SK-MEL-5 (cell line): ENCODE measurements at regions not wholly inside any gene's neighbourhood (a gene's known extent, or its start where the extent isn't known, plus 50 kb on each side); places are given as distances from the start of the nearest gene placed in this dataset.

Experiments used
- DNase-seq: peaks from one replicate; pipeline ENCODE4 v3.0.0-alpha.2; 2016; ENCODE audit warnings: low read depth, low spot score
- in situ Hi-C: cut with HindIII; loops from 2 replicates; pipeline ENCODE4 v1.10.0; 2016; ENCODE audit warnings: low sequenced_read_pairs, high pct_unique_total_duplicates, low pct_unique_long_range_greater_than_20kb

- no peak for DNase-seq
- in situ Hi-C loops, result no loop called here
These were observed 176.1 kb upstream of the CIBAR2 start for GRCh38 chr16:85288341-85288868.

- DNase-seq, result no peak
- in situ Hi-C loops, result no loop called here
These were observed 176.8 kb upstream of the CIBAR2 start for GRCh38 chr16:85288869-85289660.

GRCh38 chr16:85289760-85290625 is 177.7 kb upstream of the CIBAR2 start:
- DNase-seq, result no peak
- in situ Hi-C loops, result no loop called here

GRCh38 chr16:85290626-85291301 is 178.5 kb upstream of the CIBAR2 start:
- in situ Hi-C loops, result no loop called here
- no peak for DNase-seq

- peak; percentile 75 for DNase-seq
- in situ Hi-C loops, result no loop called here
These were observed 179.3 kb upstream of the CIBAR2 start for GRCh38 chr16:85291302-85292148.

GRCh38 chr16:85293458-85293857 is 181.2 kb upstream of the CIBAR2 start:
- DNase-seq, result no peak
- in situ Hi-C loops, result no loop called here

GRCh38 chr16:85293904-85294642 is 181.8 kb upstream of the CIBAR2 start:
- in situ Hi-C loops, result no loop called here
- no peak for DNase-seq

GRCh38 chr16:85294810-85295508 is 182.7 kb upstream of the CIBAR2 start:
- in situ Hi-C loops, result no loop called here
- no peak for DNase-seq

- in situ Hi-C loops, result no loop called here
- DNase-seq, result peak; percentile 67
These were observed 184.8 kb upstream of the CIBAR2 start for GRCh38 chr16:85296859-85297660.

GRCh38 chr16:85297881-85298280 is 185.6 kb upstream of the CIBAR2 start:
- no peak for DNase-seq
- in situ Hi-C loops, result no loop called here

GRCh38 chr16:85300406-85300968 is 188.2 kb upstream of the CIBAR2 start:
- in situ Hi-C loops, result no loop called here

GRCh38 chr16:85301231-85301630 is 189.0 kb upstream of the CIBAR2 start:
- in situ Hi-C loops, result no loop called here
- no peak for DNase-seq

More at GRCh38 chr16:85300406-85300968, 188.2 kb upstream of the CIBAR2 start:
- no peak for DNase-seq

- no peak for DNase-seq
- in situ Hi-C loops, result no loop called here
These were observed 190.0 kb upstream of the CIBAR2 start for GRCh38 chr16:85302018-85302847.

GRCh38 chr16:85302848-85303353 is 190.6 kb upstream of the CIBAR2 start:
- DNase-seq, result no peak
- in situ Hi-C loops, result no loop called here
